Tibial nerve (tissue), 4 donors: ENCODE measurements at regions not wholly inside any gene's neighbourhood (a gene's known extent, or its start where the extent isn't known, plus 50 kb on each side); places are given as distances from the start of the nearest gene placed in this dataset.

Experiments used
- DNase-seq, 2 donors: peaks; one replicate each; pipeline ENCODE4 v3.0.0-alpha.2; 2019; ENCODE audit warnings: low spot score in 2 of 2
- H3K27ac ChIP-seq, 4 donors: fragments of 200-600 bp; sonication (generic) in 3 of 4; one replicate each; pipeline ENCODE4 v1.5.1; 2017 to 2019; ENCODE audit warnings: mild to moderate bottlenecking in 1 of 4
- H3K27me3 ChIP-seq, 2 donors: fragments of 200-600 bp; sonication (generic) in 1 of 2; one replicate each; pipeline versions ENCODE4 v1.5.1 to v1.6.0; 2017 to 2019
- H3K36me3 ChIP-seq, 3 donors: fragments of 200-600 bp; sonication (generic); one replicate each; pipeline ENCODE4 v1.5.1; 2018 to 2019
- H3K4me1 ChIP-seq, 4 donors: fragments of 200-600 bp; sonication (generic) in 3 of 4; one replicate each; pipeline ENCODE4 v1.5.1; 2017 to 2019
- H3K4me3 ChIP-seq, 4 donors: fragments of 200-600 bp; sonication (generic) in 3 of 4; one replicate each; pipeline ENCODE4 v1.5.1; 2017 to 2019; ENCODE audit warnings: mild to moderate bottlenecking in 1 of 4, moderate library complexity in 1 of 4
- H3K9me3 ChIP-seq, 4 donors: fragments of 200-600 bp; sonication (generic) in 3 of 4; one replicate each; pipeline ENCODE4 v1.5.1; 2017 to 2019
- CTCF ChIP-seq, 5 experiments: fragments of 200-600 bp in 3 of 5; fragments of 450-650 bp in 2 of 5; sonication (generic) in 3 of 5; IDR thresholded peaks; one replicate each; pipeline ENCODE4 v1.5.1; 2016 to 2019; ENCODE audit warnings: antibody characterized with exemption in 5 of 5, mild to moderate bottlenecking in 3 of 5, moderate library complexity in 2 of 5
- EP300 ChIP-seq, 2 donors: sonication (generic); formaldehyde crosslinking; IDR thresholded peaks; one replicate each; pipeline ENCODE4 v1.6.1; 2017; ENCODE audit warnings: antibody characterized with exemption in 2 of 2, mild to moderate bottlenecking in 1 of 2
- POLR2A ChIP-seq, 2 donors: fragments of 450-650 bp; IDR thresholded peaks; one replicate each; pipeline ENCODE4 v1.6.1; 2017; ENCODE audit warnings: antibody characterized with exemption in 2 of 2, mild to moderate bottlenecking in 2 of 2, moderate library complexity in 2 of 2
- WGBS, 2 donors: methylation state at CpG; one replicate each; pipeline ENCODE4 v1.1.5; 2018; 5-methylcytosine and 5-hydroxymethylcytosine counted together

GRCh38 chr14:48786498-48786897 is 799.7 kb downstream of the RPS29 start:
- Histone ChIP-seq H3K9me3 (no peaks in the 10 kb centered on the region), H3K4me1 (no peaks in the 10 kb centered on the region), H3K4me3 (no peak overlapping the region), H3K27ac (no peak overlapping the region), H3K27me3 (no peaks in the 10 kb centered on the region), H3K36me3 (no peaks in the 10 kb centered on the region)
- DNase-seq: no peak
- TF ChIP-seq CTCF (IDR thresholded peaks at IDR 0.05) (no peak), POLR2A (IDR thresholded peaks at IDR 0.05) (no peak), EP300 (IDR thresholded peaks at IDR 0.05) (no peak)
- 35 to 39% methylated on average over 2 of the region's 2 CpGs for WGBS, 2 donors

GRCh38 chr14:48771717-48772116 is 814.5 kb downstream of the RPS29 start:
- no peaks in the 10 kb centered on the region for H3K27me3 ChIP-seq
- no peak overlapping the region for H3K4me3 ChIP-seq
- H3K36me3 ChIP-seq: no peaks in the 10 kb centered on the region
- DNase-seq: no peak
- 27 to 28% methylated on average over 1 of the region's 1 CpG for WGBS, 2 donors
- no peak overlapping the region for H3K27ac ChIP-seq
- TF ChIP-seq CTCF (IDR thresholded peaks at IDR 0.05) (no peak), POLR2A (IDR thresholded peaks at IDR 0.05) (no peak), EP300 (IDR thresholded peaks at IDR 0.05) (no peak)
- peaks cover 0 to 15% (median 0%) of the 10 kb centered on the region in 4 donors for H3K9me3 ChIP-seq
- H3K4me1 ChIP-seq: no peaks in the 10 kb centered on the region

GRCh38 chr14:48751293-48751692 is 834.9 kb downstream of the RPS29 start:
- Histone ChIP-seq H3K27me3 (no peaks in the 10 kb centered on the region), H3K9me3 (peaks cover 0 to 9% (median 0%) of the 10 kb centered on the region in 4 donors), H3K4me3 (no peak overlapping the region), H3K36me3 (no peaks in the 10 kb centered on the region), H3K27ac (no peak overlapping the region), H3K4me1 (no peaks in the 10 kb centered on the region)
- TF ChIP-seq EP300 (IDR thresholded peaks at IDR 0.05): no peak
- TF ChIP-seq POLR2A (IDR thresholded peaks at IDR 0.05): no peak
- no peak for TF ChIP-seq CTCF (IDR thresholded peaks at IDR 0.05)
- DNase-seq: no peak

- H3K27me3 ChIP-seq: no peaks in the 10 kb centered on the region
- 39 to 50% methylated on average over 2 of the region's 2 CpGs for WGBS, 2 donors
- no peaks in the 10 kb centered on the region for H3K4me1 ChIP-seq
- TF ChIP-seq POLR2A (IDR thresholded peaks at IDR 0.05) (no peak), CTCF (IDR thresholded peaks at IDR 0.05) (no peak), EP300 (IDR thresholded peaks at IDR 0.05) (no peak)
- no peaks in the 10 kb centered on the region for H3K9me3 ChIP-seq
- DNase-seq: no peak
- H3K27ac ChIP-seq: no peak overlapping the region
- no peaks in the 10 kb centered on the region for H3K36me3 ChIP-seq
- no peak overlapping the region for H3K4me3 ChIP-seq
These were observed 838.0 kb downstream of the RPS29 start for GRCh38 chr14:48748151-48748675.

- no peaks in the 10 kb centered on the region for H3K27me3 ChIP-seq
- TF ChIP-seq CTCF (IDR thresholded peaks at IDR 0.05) (no peak), EP300 (IDR thresholded peaks at IDR 0.05) (no peak)
- no peak overlapping the region for H3K27ac ChIP-seq
- H3K4me3 ChIP-seq: no peak overlapping the region
- H3K9me3 ChIP-seq: no peaks in the 10 kb centered on the region
- H3K36me3 ChIP-seq: no peaks in the 10 kb centered on the region
- no peaks in the 10 kb centered on the region for H3K4me1 ChIP-seq
- 70 to 78% methylated on average over 3 of the region's 3 CpGs for WGBS, 2 donors
- DNase-seq: no peak
These were observed 838.6 kb downstream of the RPS29 start for GRCh38 chr14:48747561-48748089.
